IPS DF 6.9 (cell line): ENCODE measurements at regions not wholly inside any gene's neighbourhood (a gene's known extent, or its start where the extent isn't known, plus 50 kb on each side); places are given as distances from the start of the nearest gene placed in this dataset.

Source experiments
- DNase-seq: peaks from one replicate; pipeline ENCODE4 v3.0.0-alpha.2; 2013; ENCODE audit warnings: low read depth, low spot score
- H3K27ac ChIP-seq: one replicate; pipeline ENCODE4 v1.5.1; 2013; ENCODE audit warnings: low read length, control low read depth
- H3K27me3 ChIP-seq: 2 replicates; pipeline ENCODE4 v1.6.1; 2013; ENCODE audit warnings: mild to moderate bottlenecking, low read length; ENCODE audit not compliant: control insufficient read depth, insufficient read depth
- H3K36me3 ChIP-seq: 2 replicates; pipeline ENCODE4 v1.6.1; 2013; ENCODE audit warnings: low read length; ENCODE audit not compliant: control insufficient read depth, insufficient read depth
- H3K4me1 ChIP-seq: 2 replicates; pipeline ENCODE4 v1.6.1; 2013; ENCODE audit warnings: low read length; ENCODE audit not compliant: control insufficient read depth, insufficient read depth
- H3K4me3 ChIP-seq: 2 replicates; pipeline ENCODE4 v1.5.1; 2013; ENCODE audit warnings: mild to moderate bottlenecking, low read length
- H3K9me3 ChIP-seq: 2 replicates; pipeline ENCODE4 v1.6.1; 2013; ENCODE audit warnings: low read length, inconsistent platforms; ENCODE audit not compliant: control insufficient read depth, insufficient read depth
- WGBS: extraction: QIAGEN DNeasy Blood & Tissue Kit; methylation state at CpG from one replicate; pipeline ENCODE4 v1.1.7; 2013; ENCODE audit warnings: mixed read lengths, missing lambda C conversion rate; ENCODE audit not compliant: insufficient read length, insufficient coverage; 5-methylcytosine and 5-hydroxymethylcytosine counted together

GRCh38 chr1:104953555-104953954 is 1203.9 kb downstream of the AMY1C start:
- H3K4me1 ChIP-seq = no peaks in the 10 kb centered on the region
- H3K27me3 ChIP-seq = no peaks in the 10 kb centered on the region
- H3K36me3 ChIP-seq = no peaks in the 10 kb centered on the region
- WGBS = no CpG with 5 or more reads among the region's 3 CpGs
- no peak overlapping the region for H3K27ac ChIP-seq
- H3K4me3 ChIP-seq = no peak overlapping the region
- H3K9me3 ChIP-seq = no peaks in the 10 kb centered on the region
- no peak for DNase-seq

- H3K27me3 ChIP-seq = no peaks in the 10 kb centered on the region
- H3K36me3 ChIP-seq = no peaks in the 10 kb centered on the region
- no peak for DNase-seq
- H3K27ac ChIP-seq = no peak overlapping the region
- H3K9me3 ChIP-seq = no peaks in the 10 kb centered on the region
- no peaks in the 10 kb centered on the region for H3K4me1 ChIP-seq
- no peak overlapping the region for H3K4me3 ChIP-seq
- WGBS = no CpG with 5 or more reads among the region's 2 CpGs
Observed at GRCh38 chr1:104973516-104973915, 1223.8 kb downstream of the AMY1C start.

- Histone ChIP-seq H3K27me3 (no peaks in the 10 kb centered on the region), H3K4me1 (no peaks in the 10 kb centered on the region), H3K9me3 (no peaks in the 10 kb centered on the region), H3K27ac (no peak overlapping the region), H3K4me3 (no peak overlapping the region), H3K36me3 (no peaks in the 10 kb centered on the region)
- no peak for DNase-seq
- no CpG with 5 or more reads among the region's 1 CpG for WGBS
Observed at GRCh38 chr1:104979651-104980050, 1230.0 kb downstream of the AMY1C start.

- Histone ChIP-seq H3K36me3 (no peaks in the 10 kb centered on the region), H3K27me3 (no peaks in the 10 kb centered on the region), H3K27ac (no peak overlapping the region), H3K9me3 (no peaks in the 10 kb centered on the region), H3K4me3 (no peak overlapping the region), H3K4me1 (no peaks in the 10 kb centered on the region)
- WGBS = no CpG with 5 or more reads among the region's 1 CpG
- no peak for DNase-seq
Observed at GRCh38 chr1:104987210-104987609, 1237.5 kb downstream of the AMY1C start.

- WGBS = no CpG with 5 or more reads among the region's 3 CpGs
- H3K9me3 ChIP-seq = no peaks in the 10 kb centered on the region
- no peak overlapping the region for H3K4me3 ChIP-seq
- no peaks in the 10 kb centered on the region for H3K36me3 ChIP-seq
- no peaks in the 10 kb centered on the region for H3K4me1 ChIP-seq
- DNase-seq = no peak
- H3K27ac ChIP-seq = no peak overlapping the region
- no peaks in the 10 kb centered on the region for H3K27me3 ChIP-seq
Observed at GRCh38 chr1:104989012-104989411, 1239.3 kb downstream of the AMY1C start.

- Histone ChIP-seq H3K9me3 (no peaks in the 10 kb centered on the region), H3K27ac (no peak overlapping the region), H3K27me3 (no peaks in the 10 kb centered on the region), H3K4me3 (no peak overlapping the region), H3K36me3 (no peaks in the 10 kb centered on the region), H3K4me1 (no peaks in the 10 kb centered on the region)
- no CpG with 5 or more reads among the region's 3 CpGs for WGBS
- DNase-seq = no peak
Observed at GRCh38 chr1:104991702-104992101, 1242.0 kb downstream of the AMY1C start.

GRCh38 chr1:105000793-105001192 is 1251.1 kb downstream of the AMY1C start:
- Histone ChIP-seq H3K27me3 (no peaks in the 10 kb centered on the region), H3K4me3 (no peak overlapping the region), H3K36me3 (no peaks in the 10 kb centered on the region), H3K4me1 (no peaks in the 10 kb centered on the region), H3K9me3 (no peaks in the 10 kb centered on the region), H3K27ac (no peak overlapping the region)
- DNase-seq = no peak
- WGBS = no CpG with 5 or more reads among the region's 3 CpGs

GRCh38 chr1:105004515-105004914 is 1254.8 kb downstream of the AMY1C start:
- Histone ChIP-seq H3K4me3 (no peak overlapping the region), H3K9me3 (no peaks in the 10 kb centered on the region), H3K27ac (no peak overlapping the region), H3K4me1 (no peaks in the 10 kb centered on the region), H3K27me3 (no peaks in the 10 kb centered on the region), H3K36me3 (no peaks in the 10 kb centered on the region)
- WGBS = no CpG with 5 or more reads among the region's 1 CpG
- DNase-seq = no peak

GRCh38 chr1:105005594-105006195 is 1256.0 kb downstream of the AMY1C start:
- H3K9me3 ChIP-seq = no peaks in the 10 kb centered on the region
- no peak for DNase-seq
- no peaks in the 10 kb centered on the region for H3K4me1 ChIP-seq
- no peaks in the 10 kb centered on the region for H3K36me3 ChIP-seq
- H3K27ac ChIP-seq = no peak overlapping the region
- H3K27me3 ChIP-seq = no peaks in the 10 kb centered on the region
- no CpG with 5 or more reads among the region's 7 CpGs for WGBS
- no peak overlapping the region for H3K4me3 ChIP-seq

- Histone ChIP-seq H3K36me3 (no peaks in the 10 kb centered on the region), H3K27ac (no peak overlapping the region), H3K9me3 (no peaks in the 10 kb centered on the region), H3K4me1 (no peaks in the 10 kb centered on the region), H3K4me3 (no peak overlapping the region), H3K27me3 (no peaks in the 10 kb centered on the region)
- no CpG with 5 or more reads among the region's 7 CpGs for WGBS
- no peak for DNase-seq
Observed at GRCh38 chr1:105017587-105017986, 1267.9 kb downstream of the AMY1C start.

- H3K4me1 ChIP-seq = no peaks in the 10 kb centered on the region
- H3K27me3 ChIP-seq = no peaks in the 10 kb centered on the region
- H3K9me3 ChIP-seq = no peaks in the 10 kb centered on the region
- H3K4me3 ChIP-seq = no peak overlapping the region
- H3K27ac ChIP-seq = no peak overlapping the region
- no peaks in the 10 kb centered on the region for H3K36me3 ChIP-seq
- DNase-seq = no peak
Observed at GRCh38 chr1:105023719-105024118, 1274.0 kb downstream of the AMY1C start.
